ENCODE measurements at regions not wholly inside any gene's neighbourhood (a gene's known extent, or its start where the extent isn't known, plus 50 kb on each side); places are given as distances from the start of the nearest gene placed in this dataset.

DNA sequence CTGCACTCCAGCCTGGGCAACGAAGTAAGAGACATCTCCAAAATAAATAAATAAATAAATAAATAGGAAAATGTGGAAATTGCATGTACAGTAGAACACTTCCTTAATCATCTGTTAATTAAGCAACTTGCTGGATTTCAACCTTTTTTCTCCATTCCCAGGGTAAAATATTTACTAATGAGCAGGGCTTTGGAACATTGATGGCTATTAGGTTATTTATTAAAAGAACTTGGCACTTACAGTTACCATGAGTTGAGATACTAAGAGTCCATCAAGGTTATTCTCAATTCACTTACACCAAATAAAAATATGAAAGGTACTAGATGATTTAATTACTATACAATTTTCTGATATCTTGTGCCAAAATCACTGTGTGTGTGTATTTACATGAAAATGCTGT is 607.1 kb downstream of the PCDH18 start:
- DNase-seq (ENCODE audit: low read depth), result no peak

DNA sequence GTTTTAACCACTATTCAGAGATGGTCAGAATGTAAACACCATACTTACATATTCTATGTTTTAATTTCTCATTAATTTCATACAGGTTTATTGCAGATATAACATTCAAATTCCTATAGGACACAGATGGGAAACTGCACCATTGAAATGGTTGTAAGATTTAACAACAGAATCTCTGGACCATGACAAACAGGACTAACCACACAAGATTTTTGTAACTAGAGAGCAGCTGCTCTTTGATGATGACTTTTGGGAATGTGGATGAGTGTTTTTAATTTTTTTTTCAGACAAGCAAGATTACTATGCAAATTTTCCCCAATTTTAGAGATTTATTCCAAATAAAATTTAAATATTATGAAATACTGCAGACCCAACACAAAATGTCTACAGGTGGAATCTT is 610.2 kb downstream of the PCDH18 start:
- no peak for DNase-seq (ENCODE audit: low read depth)

DNA sequence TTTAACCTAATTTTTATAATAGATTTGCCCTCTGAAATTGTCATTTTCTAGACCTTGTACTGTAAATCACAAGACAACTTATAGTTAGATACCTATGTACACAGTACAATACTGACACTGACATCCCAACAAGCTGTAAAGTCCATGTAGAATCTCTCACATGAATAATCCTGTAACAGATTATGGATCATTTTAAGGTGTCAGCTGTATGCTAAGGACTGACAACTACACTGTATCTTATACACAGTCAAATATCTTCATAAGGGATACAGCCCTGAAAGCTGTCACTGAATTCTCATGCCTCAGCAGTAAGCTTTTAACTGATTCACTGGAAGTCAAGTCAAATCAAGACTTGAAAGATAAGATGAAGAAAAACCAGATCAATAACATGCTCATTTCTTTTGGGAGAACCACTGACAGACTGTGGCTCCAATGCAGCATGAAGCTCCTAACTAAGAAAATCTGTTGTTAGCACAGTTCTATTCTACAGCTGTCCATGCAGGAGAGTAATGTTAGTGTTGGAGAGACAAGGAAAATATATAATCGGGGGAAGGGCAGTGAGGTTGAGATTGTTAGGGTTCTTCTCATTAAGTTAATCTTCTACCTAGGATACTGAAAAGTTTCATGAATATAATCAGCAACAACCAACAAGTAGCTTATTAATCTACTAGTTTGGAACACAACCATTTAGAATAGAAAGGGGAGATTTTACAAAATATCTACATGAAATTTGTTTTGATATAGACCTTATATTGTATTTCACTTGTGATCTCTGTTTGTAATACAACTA is 612.0 kb downstream of the PCDH18 start:
- no peak for DNase-seq (ENCODE audit: low read depth)

DNA sequence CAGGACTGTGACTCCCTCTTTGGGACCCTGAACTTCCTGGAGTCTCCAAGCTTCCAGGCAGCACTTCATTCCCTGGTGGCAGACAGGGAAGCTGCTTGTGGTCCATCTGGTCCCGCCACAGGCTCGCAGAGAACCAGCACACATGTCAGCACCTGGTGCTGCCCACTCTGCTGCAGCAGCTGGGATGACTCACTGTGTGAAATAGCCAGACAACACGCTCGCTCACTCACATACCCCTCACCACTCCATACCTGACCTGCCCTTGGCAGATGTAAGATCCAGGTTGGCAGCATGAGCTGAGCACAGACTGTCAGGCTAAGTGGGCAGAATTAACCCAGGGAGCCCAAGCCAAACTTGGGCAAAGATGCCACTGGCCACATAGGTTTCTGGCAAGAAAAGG is 613.5 kb downstream of the PCDH18 start:
- DNase-seq (ENCODE audit: low read depth), result no peak

DNA sequence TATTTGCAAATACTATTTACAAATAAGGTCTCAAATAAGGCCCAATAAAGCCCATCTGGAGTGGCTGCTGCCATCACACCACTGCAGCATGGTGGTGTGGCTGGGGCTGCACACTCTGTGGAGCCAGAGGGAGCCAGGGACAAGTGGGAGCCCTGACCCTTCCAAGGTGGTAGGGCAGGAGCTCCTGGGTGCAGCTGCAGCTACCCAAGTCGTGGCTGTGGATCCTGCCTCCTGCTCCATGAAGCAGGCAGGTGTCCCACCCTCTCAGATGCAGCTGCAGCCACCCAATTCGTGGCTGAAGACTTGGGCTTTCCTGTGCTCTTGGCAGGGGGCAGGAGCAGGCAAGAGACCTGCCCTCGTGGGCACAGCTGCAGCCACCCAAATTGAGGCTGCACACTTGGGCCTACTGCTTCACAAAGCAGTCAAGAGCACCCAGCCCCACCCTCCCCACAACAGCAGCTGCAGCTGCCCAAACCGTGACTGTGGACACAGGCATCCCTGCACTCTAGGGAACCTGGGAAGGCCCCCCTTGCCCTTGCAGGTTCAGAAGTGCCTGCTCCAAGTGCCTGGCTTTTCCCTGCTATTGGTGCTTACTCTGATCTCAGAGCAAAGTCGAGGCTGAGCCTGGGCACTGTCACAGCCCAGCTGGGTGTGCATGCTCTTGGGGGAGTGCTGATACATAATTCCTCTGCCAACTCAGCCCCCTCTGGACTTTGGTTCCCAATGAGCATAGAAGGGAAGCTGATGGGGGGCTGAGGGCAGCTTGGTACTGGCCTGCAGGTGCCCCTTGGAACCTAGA is 614.8 kb downstream of the PCDH18 start:
- DNase-seq (ENCODE audit: low read depth), result no peak

DNA sequence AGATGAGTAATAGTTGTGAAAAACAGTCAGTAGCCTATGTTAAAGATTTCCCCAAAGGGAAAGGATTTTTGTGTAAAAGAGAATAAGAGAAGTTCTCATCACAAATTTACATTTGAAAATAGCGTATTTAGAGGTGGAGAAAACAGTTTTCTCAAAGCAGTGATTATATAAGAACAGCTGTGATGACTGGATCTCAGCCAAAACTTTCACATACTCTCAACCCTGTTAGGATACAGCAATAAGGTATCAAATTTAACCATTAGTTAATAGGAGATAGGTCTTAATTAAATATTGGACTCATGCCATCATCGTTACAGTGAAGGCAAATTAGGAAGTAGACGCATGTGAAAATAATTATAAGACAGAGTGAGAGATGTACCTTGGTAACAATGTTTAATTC is 622.7 kb downstream of the PCDH18 start:
- no peak for DNase-seq (ENCODE audit: low read depth)

DNA sequence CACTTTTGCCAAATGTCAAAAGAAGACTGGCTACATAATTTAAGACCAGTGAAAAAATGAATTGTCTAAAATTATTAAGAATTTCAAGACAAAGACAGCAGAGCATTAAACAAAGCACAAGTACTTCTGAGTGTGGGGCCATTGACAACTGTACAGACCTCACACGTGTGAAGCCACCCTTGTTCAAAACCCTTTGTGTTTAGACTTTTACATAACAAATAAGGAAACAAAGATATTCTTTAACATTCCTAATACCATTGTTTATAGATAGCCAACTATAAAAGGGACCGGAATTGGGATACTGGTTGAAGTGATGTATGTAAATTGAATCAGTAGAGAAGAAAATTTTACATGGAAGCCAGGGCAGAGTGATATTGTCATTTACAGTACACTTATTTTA is 624.2 kb downstream of the PCDH18 start:
- no peak for DNase-seq (ENCODE audit: low read depth)

DNA sequence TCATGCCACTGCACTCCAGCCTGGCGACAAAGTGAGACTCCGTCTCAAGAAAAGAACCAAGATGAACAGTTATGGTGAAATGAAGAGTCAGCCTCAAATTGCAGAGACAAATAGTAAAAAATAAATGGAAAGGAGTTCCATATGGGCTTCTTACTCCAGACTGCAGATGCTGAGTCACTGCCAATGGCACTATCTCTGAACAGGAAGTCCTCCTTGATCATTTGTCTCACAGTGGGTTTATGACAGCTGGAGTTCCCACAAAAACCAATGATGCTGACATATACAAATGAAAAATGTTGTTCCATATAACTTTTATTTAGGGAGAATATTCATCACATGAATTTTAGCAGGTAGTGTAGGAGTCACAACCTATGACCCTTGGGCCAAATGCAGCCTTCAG is 631.6 kb downstream of the PCDH18 start:
- no peak for DNase-seq (ENCODE audit: low read depth)

DNA sequence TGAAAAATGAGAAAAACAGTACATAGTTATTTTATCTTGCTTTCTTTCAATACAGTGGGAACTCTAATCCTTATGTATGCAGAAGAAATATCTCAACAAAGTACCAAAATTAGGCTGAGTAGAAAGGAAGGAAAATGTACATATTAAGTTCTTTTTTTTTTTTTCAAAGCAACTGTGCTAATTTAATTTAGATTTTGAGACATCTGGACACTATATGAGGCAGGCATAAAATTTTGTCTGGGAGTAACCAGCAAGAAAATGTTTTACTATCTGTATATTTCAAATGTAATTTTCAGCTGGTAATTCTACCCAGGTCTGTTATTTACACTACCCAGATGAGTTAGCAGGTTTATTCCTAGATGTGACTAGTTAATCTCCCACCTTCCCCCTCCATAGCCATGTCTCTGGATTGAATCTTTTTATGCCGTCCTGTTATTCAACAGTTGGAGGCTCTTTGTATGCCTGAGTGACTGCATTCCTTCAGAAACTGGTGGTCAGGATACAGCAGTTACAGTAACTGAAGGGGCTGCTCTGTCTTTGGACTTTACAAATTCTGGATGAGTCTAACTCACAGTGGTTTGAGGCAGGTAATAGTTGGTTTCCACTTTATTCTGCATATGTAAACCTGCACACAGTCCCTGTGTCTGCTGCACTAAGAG is 633.6 kb downstream of the PCDH18 start:
- DNase-seq (ENCODE audit: low read depth), result no peak

DNA sequence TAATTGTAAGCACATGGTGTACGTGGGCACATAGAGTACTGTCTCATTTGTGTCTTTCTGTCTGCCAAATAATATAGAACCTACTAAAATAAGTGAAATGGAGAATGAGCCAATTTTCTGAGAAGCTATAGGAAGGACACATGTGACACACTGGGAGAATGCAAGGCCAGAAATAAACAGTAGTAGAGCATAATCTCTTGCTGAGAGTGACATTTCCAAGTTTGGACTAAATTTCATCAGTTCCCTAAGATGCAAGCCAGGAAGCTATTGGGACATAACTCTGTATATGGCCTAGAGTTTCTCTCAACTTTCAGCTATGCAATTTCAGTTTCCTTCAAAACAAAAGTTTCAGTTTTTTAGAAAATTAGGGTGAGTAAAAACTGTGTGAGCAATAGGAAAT is 638.7 kb downstream of the PCDH18 start:
- DNase-seq (ENCODE audit: low read depth), result peak; percentile 0

DNA sequence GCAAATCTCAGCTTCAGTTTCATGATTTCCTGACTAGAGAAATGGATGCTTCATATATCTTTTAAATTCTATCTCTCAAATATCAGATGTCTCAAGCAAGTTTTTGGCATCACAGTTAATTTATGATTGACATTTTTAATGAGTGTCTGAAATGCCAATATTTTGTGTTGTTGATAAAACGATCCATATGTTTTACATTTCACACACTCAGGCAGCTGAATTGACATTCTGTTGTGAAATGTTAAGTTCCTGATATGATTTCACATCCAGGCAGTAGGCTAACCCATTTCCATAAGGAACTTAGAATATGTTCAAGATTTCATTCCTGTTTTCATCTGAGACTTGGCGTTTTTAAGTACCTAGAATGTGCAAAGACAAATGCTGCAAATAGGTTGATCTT is 650.6 kb downstream of the PCDH18 start:
- DNase-seq (ENCODE audit: low read depth), result no peak

DNA sequence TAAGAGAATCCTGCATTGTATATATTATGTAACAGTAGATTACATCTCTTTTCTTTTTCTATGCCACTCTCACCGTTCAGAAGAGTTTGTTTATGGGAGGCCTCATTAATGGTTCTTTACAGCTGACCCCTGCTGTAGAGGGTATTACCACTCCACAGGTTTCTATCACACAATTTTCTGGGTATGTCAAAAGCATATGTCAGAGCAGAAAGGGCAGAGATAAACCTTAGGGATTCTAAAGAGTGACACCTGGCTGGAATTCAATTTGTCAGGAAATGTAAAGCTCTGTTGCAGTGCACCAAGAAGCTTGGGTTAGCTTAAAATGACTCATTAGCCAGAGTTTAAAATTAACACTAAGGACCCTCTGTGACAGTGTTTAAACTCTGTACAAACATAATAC is 658.7 kb downstream of the PCDH18 start:
- no peak for DNase-seq (ENCODE audit: low read depth)

DNA sequence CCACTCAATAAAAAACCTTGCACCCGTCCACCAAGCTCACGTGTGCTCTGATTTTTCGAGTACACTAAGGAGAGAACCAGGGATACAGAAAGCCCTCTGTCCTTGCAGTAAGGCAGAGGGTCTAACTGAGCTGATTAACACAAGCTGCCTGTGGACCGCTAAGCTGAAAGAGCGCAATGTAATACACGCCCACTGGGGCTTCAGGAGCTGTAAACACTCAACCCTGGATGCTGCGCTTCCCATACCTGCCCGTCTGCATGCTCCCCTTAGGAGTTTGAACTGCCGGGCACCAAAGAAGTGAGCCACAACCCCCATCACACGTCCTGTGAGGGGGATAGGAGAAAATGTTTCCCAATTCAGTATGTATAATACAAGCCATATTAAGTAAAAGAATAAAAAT is 664.8 kb downstream of the PCDH18 start:
- no peak for DNase-seq (ENCODE audit: low read depth)

DNA sequence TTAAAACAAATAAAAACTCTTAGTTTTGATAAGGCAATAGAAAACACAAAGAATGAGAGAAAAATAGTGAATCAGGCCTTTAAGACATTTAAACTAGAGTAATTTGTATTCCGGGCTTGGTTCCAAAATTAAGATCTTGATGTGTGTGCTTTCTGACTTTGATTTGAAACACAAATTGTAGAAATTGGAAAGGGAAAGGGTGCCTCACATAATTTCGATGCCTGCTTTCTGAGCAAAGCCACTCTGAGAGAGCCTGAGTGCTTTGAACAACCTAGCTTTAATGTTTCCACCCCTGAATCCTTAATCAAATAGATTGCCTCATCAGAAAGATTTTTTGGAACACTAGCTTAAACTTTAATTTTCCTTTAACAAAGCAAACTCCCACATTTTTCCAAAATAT is 666.8 kb downstream of the PCDH18 start:
- no peak for DNase-seq (ENCODE audit: low read depth)

DNA sequence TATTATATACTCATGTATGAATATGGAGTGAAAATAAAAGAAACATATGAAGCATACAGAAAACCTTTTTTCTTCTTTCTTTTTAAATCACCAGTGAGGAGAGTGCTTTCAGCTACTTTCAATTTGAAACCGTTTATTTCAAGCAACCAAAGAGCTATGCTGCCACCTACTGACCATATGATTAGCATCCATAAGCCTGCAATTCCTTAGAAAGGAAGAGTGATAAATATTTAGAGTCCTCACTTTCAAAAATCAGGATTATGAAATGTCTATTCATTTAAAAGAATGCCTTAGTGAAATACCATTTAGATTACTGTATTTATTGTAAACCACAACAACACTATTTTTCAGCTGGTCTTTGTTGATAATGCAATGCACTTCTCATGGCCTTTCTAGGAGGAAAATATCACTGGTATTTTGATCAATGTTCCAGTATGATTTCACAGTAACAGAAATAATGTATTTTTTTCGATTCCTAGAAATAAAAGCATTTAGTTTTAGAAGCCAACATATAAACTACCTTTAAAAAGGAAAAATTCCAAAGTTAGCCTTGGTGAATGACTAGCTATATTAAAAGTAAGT is 667.6 kb downstream of the PCDH18 start:
- DNase-seq (ENCODE audit: low read depth), result peak; percentile 73

DNA sequence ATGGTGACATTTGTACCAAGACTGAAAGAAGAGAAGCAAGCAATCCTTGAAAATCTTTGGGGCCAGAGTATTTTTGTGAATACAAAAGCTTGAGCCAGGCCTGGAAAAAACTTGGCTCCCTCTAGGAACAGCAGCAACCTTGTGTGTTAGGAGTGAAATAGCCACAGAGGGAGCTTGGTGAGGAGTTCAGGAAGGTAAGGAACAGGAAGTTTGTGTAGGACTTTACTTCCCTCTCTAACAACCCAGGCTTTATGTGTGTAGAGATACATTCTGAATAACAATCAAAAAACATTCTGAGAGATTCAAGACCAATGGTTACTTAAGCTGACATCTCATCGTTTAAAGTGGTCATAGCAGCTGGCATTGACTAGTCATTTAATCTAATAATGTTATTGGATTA is 668.5 kb downstream of the PCDH18 start:
- DNase-seq (ENCODE audit: low read depth), result no peak

DNA sequence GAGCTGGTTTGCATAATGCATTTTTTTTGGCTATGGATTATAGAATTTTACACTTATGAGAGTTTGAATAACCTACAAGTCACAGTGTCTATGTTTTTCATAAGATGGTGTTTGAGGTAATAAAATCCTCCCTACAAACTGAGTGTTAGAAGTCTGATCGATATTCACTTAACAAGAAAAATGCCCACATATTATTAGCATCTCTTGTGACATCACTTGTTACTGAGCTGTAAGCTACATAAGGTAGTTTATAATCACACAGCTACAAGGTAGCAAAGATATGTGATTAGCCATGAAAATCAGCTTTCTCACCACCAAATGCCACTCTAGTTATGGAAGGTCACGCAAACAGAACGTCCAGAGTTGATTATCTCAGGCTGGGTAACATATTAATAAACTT is 669.6 kb downstream of the PCDH18 start:
- no peak for DNase-seq (ENCODE audit: low read depth)

DNA sequence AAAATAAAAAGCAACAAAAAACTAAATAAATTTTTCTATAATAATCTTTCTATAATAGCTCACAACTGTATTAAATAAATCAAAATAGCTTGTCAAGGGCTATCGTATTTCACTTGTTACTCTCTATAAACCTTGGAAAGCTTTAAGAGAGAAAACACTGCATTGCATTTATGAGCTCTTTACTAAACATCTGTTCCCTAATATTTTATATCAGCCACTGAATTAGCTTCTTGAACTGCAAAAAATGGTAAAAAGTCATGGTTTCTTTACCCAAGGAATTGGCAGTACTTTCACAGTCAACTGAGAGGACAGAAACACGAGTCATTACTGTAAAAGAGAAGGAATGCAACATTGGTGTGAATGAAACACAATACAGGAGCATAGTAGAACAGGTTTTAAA is 671.2 kb downstream of the PCDH18 start:
- DNase-seq (ENCODE audit: low read depth), result no peak

DNA sequence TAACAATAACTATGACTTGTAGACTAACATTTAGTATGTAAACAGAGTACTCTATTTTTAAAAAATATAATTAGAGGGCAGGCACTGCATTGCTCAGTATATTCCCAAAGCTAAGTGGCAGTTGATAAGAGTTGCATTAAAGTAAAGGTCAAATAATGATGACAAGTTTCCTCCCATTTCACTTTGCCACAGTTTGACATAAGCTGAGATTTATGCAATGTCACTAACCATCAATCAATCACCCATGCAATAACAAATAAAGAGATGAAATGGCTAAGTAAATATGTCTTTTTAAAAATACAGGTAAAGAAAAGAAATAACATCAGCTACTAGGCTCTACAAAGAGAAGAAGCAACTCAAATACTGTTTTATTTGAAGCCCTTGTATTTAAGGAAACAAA is 673.4 kb downstream of the PCDH18 start:
- DNase-seq (ENCODE audit: low read depth), result no peak

DNA sequence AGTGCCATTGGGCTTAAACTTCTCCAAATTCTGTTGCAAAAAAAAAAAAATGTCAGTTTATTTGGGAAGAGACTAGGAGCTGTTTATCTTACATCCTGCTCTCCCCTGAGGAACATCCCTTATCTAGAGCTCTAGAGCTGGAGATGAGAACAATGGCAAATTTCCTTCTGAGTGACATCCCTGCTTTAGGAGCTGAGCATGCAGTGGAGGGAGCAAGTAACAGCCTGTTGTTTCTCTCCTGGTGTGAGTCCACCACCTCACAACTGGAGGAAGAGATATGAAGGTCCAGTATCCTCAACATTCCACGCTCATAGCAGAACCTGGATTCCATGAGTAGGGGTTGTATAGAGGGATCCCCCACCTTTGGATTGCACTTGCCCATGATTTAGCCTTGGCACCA is 676.4 kb downstream of the PCDH18 start:
- DNase-seq (ENCODE audit: low read depth), result no peak

DNA sequence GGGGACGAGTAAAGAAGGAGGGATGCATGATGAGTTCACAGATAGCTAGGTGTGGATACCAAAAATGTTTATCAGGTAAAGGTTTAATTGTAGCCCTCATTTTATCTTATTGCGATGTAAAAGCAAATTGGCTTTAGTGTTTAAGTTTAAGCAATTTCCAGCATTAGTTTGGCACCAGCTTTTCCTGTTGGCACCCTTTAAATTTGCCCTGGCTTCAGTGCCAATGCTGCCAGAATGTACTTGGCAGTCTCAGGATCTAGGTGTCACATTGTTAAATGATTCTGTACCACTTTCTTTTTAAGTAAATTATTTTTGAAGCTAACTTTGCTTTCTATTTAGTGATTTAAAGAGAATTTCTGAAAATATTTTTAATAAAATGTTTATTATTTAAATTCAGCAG is 681.8 kb downstream of the PCDH18 start:
- DNase-seq (ENCODE audit: low read depth), result no peak

DNA sequence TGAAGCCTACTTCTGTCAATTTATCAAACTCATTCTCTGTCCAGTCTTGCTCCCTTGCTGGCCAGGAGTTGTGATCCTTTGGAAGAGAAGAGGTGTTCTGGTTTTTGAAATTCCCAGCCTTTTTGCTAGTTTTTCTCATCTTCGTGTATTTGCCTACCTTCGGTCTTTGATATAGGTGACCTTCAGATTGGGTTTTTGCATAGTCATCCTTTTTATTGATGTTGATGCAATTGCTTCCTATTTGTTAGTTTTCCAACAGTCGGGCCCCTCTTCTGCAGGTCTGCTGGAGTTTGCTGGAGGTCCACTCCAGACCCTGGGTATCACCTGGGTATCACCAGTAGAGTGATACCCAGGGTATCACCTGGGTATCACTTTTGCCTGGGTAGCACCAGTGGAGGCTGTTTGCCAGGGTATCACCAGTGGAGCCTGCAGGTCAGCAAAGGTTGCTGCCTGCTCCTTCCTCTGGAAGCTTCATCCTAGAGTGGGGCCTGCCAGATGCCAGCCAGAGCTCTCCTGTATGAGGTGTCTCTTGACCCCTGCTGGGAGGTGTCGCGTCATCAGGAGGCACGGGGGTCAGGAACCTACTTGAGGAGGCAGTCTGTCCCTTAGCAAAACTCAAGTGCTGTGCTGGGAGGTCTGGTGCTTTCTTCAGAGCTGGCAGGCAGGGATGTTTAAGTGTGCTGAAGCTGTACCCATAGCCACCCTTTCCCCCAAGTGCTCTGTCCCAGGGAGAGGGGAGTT is 684.2 kb downstream of the PCDH18 start:
- DNase-seq (ENCODE audit: low read depth), result no peak
